ENCODE measurements at regions not wholly inside any gene's neighbourhood (a gene's known extent, or its start where the extent isn't known, plus 50 kb on each side); places are given as distances from the start of the nearest gene placed in this dataset.

GRCh38 chr11:31871310-31872075 is 60.4 kb upstream of the PAX6 start:
- Mint-ChIP-seq H3K4me3 (no peak overlapping the region), H3K36me3 (no peaks in the 10 kb centered on the region), H3K4me1 (no peaks in the 10 kb centered on the region), H3K27ac (no peak overlapping the region), H3K9me3 (no peaks in the 10 kb centered on the region), H3K27me3 (peaks cover 25 to 61% (median 45%) of the 10 kb centered on the region in 5 donors)
- ChIA-PET CTCF (no interaction called here), POLR2A (no interaction called here)
- DNase-seq: no peak
- ATAC-seq: no peak
- Histone ChIP-seq H3K4me3 (ENCODE audit: low read length) (no peak overlapping the region), H3K27ac (ENCODE audit: low read depth, low read length) (no peak overlapping the region), H3K27me3 (ENCODE audit: control insufficient read depth in 2 of 2, insufficient read depth in 2 of 2, low read length in 2 of 2) (no peaks in the 10 kb centered on the region), H3K4me1 (ENCODE audit: control insufficient read depth in 2 of 2, insufficient read depth in 2 of 2, low read length in 2 of 2) (no peaks in the 10 kb centered on the region), H3K9me3 (ENCODE audit: control insufficient read depth in 2 of 3, low read length in 3 of 3) (no peaks in the 10 kb centered on the region), H3K36me3 (ENCODE audit: control insufficient read depth in 2 of 3, insufficient read depth in 3 of 3, low read length in 3 of 3) (no peaks in the 10 kb centered on the region)
- intact Hi-C loops (cut with micrococcal nuclease): loop anchor here in 1 of 2 donors (5.0 kb wide), 2 partner anchors 474 to 634 kb away; no protein-coding TSS in a partner anchor

- POLR2A ChIA-PET: no interaction called here
- intact Hi-C loops (cut with micrococcal nuclease): loop anchor here in 1 of 2 donors (5.0 kb wide), 2 partner anchors 473 to 633 kb away; no protein-coding TSS in a partner anchor
- H3K27me3 Mint-ChIP-seq: peaks cover 21 to 56% (median 42%) of the 10 kb centered on the region in 5 donors
These were observed 59.6 kb upstream of the PAX6 start for GRCh38 chr11:31870609-31871309.

GRCh38 chr11:31869986-31870385 is 58.9 kb upstream of the PAX6 start:
- no peak overlapping the region for H3K4me3 Mint-ChIP-seq
- ATAC-seq (no peak), DNase-seq (no peak)
- peaks cover 21 to 56% (median 45%) of the 10 kb centered on the region in 5 donors for H3K27me3 Mint-ChIP-seq
- Histone ChIP-seq H3K27me3 (ENCODE audit: control insufficient read depth in 2 of 2, insufficient read depth in 2 of 2, low read length in 2 of 2) (no peaks in the 10 kb centered on the region), H3K27ac (ENCODE audit: low read depth, low read length) (no peak overlapping the region), H3K36me3 (ENCODE audit: control insufficient read depth in 2 of 3, insufficient read depth in 3 of 3, low read length in 3 of 3) (no peaks in the 10 kb centered on the region), H3K9me3 (ENCODE audit: control insufficient read depth in 2 of 3, low read length in 3 of 3) (no peaks in the 10 kb centered on the region), H3K4me1 (ENCODE audit: control insufficient read depth in 2 of 2, insufficient read depth in 2 of 2, low read length in 2 of 2) (no peaks in the 10 kb centered on the region), H3K4me3 (ENCODE audit: low read length) (no peak overlapping the region)
- H3K4me1 Mint-ChIP-seq: no peaks in the 10 kb centered on the region
- ChIA-PET POLR2A (no interaction called here), CTCF (no interaction called here)
- peaks cover 0 to 3% (median 0%) of the 10 kb centered on the region in 5 donors for H3K36me3 Mint-ChIP-seq
- intact Hi-C loops (cut with micrococcal nuclease): loop anchor here in 1 of 2 donors (5.0 kb wide), 2 partner anchors 473 to 633 kb away; no protein-coding TSS in a partner anchor
- no peak overlapping the region for H3K27ac Mint-ChIP-seq
- H3K9me3 Mint-ChIP-seq: peaks cover 0 to 1% (median 0%) of the 10 kb centered on the region in 11 donors

More at GRCh38 chr11:31870609-31871309, 59.6 kb upstream of the PAX6 start:
- CTCF ChIA-PET: no interaction called here
- no peaks in the 10 kb centered on the region for H3K36me3 Mint-ChIP-seq
- H3K4me3 Mint-ChIP-seq: no peak overlapping the region
- H3K4me1 ChIP-seq (ENCODE audit: control insufficient read depth in 2 of 2, insufficient read depth in 2 of 2, low read length in 2 of 2): no peaks in the 10 kb centered on the region
- H3K27me3 ChIP-seq (ENCODE audit: control insufficient read depth in 2 of 2, insufficient read depth in 2 of 2, low read length in 2 of 2): no peaks in the 10 kb centered on the region
- ATAC-seq (no peak), DNase-seq (peak in 2 of 9 donors; percentile 2 to 4)
- H3K27ac ChIP-seq (ENCODE audit: low read depth, low read length): no peak overlapping the region
- H3K9me3 Mint-ChIP-seq: no peaks in the 10 kb centered on the region
- H3K27ac Mint-ChIP-seq: no peak overlapping the region
- H3K4me3 ChIP-seq (ENCODE audit: low read length): no peak overlapping the region
- no peaks in the 10 kb centered on the region for H3K36me3 ChIP-seq (ENCODE audit: control insufficient read depth in 2 of 3, insufficient read depth in 3 of 3, low read length in 3 of 3)
- no peaks in the 10 kb centered on the region for H3K9me3 ChIP-seq (ENCODE audit: control insufficient read depth in 2 of 3, low read length in 3 of 3)
- no peaks in the 10 kb centered on the region for H3K4me1 Mint-ChIP-seq

GRCh38 chr11:31865606-31866300 is 54.6 kb upstream of the PAX6 start:
- H3K4me1 Mint-ChIP-seq: no peaks in the 10 kb centered on the region
- H3K9me3 ChIP-seq (ENCODE audit: control insufficient read depth in 2 of 3, low read length in 3 of 3): no peaks in the 10 kb centered on the region
- ATAC-seq (no peak), DNase-seq (no peak)
- no peak overlapping the region for H3K27ac Mint-ChIP-seq
- H3K36me3 ChIP-seq (ENCODE audit: control insufficient read depth in 2 of 3, insufficient read depth in 3 of 3, low read length in 3 of 3): no peaks in the 10 kb centered on the region
- POLR2A ChIA-PET: no interaction called here
- no peak overlapping the region for H3K27ac ChIP-seq (ENCODE audit: low read depth, low read length)
- intact Hi-C loops (cut with micrococcal nuclease): no loop called here
- H3K4me1 ChIP-seq (ENCODE audit: control insufficient read depth in 2 of 2, insufficient read depth in 2 of 2, low read length in 2 of 2): no peaks in the 10 kb centered on the region
- H3K27me3 Mint-ChIP-seq: peaks cover 11 to 68% (median 53%) of the 10 kb centered on the region in 5 donors
- no peaks in the 10 kb centered on the region for H3K27me3 ChIP-seq (ENCODE audit: control insufficient read depth in 2 of 2, insufficient read depth in 2 of 2, low read length in 2 of 2)
- peaks cover 0 to 3% (median 0%) of the 10 kb centered on the region in 5 donors for H3K36me3 Mint-ChIP-seq
- H3K9me3 Mint-ChIP-seq: peaks cover 0 to 5% (median 0%) of the 10 kb centered on the region in 11 donors
- no peak overlapping the region for H3K4me3 ChIP-seq (ENCODE audit: low read length)
- no peak overlapping the region for H3K4me3 Mint-ChIP-seq
- CTCF ChIA-PET: no interaction called here

- POLR2A ChIA-PET: no interaction called here
- no peak overlapping the region for H3K27ac ChIP-seq (ENCODE audit: low read depth, low read length)
These were observed 52.2 kb upstream of the PAX6 start for GRCh38 chr11:31863170-31863832.

GRCh38 chr11:31861011-31861410 is 49.9 kb upstream of the PAX6 start:
- H3K36me3 Mint-ChIP-seq: peaks cover 0 to 3% (median 0%) of the 10 kb centered on the region in 5 donors
- Histone ChIP-seq H3K27me3 (ENCODE audit: control insufficient read depth in 2 of 2, insufficient read depth in 2 of 2, low read length in 2 of 2) (no peaks in the 10 kb centered on the region), H3K9me3 (ENCODE audit: control insufficient read depth in 2 of 3, low read length in 3 of 3) (no peaks in the 10 kb centered on the region), H3K27ac (ENCODE audit: low read depth, low read length) (no peak overlapping the region), H3K4me3 (ENCODE audit: low read length) (no peak overlapping the region), H3K36me3 (ENCODE audit: control insufficient read depth in 2 of 3, insufficient read depth in 3 of 3, low read length in 3 of 3) (no peaks in the 10 kb centered on the region), H3K4me1 (ENCODE audit: control insufficient read depth in 2 of 2, insufficient read depth in 2 of 2, low read length in 2 of 2) (no peaks in the 10 kb centered on the region)
- ATAC-seq (no peak), DNase-seq (no peak)
- no peak overlapping the region for H3K27ac Mint-ChIP-seq
- peaks cover 0 to 14% (median 0%) of the 10 kb centered on the region in 11 donors for H3K9me3 Mint-ChIP-seq
- H3K27me3 Mint-ChIP-seq: peaks cover 7 to 63% (median 48%) of the 10 kb centered on the region in 5 donors
- H3K4me3 Mint-ChIP-seq: no peak overlapping the region
- ChIA-PET POLR2A (interaction anchor here (0.7 kb wide), 1 partner anchor 35 kb away, joined by 3 read pairs; no protein-coding TSS in a partner anchor), CTCF (no interaction called here)
- intact Hi-C loops (cut with micrococcal nuclease): no loop called here
- no peaks in the 10 kb centered on the region for H3K4me1 Mint-ChIP-seq

More at GRCh38 chr11:31863170-31863832, 52.2 kb upstream of the PAX6 start:
- Histone ChIP-seq H3K4me1 (ENCODE audit: control insufficient read depth in 2 of 2, insufficient read depth in 2 of 2, low read length in 2 of 2) (no peaks in the 10 kb centered on the region), H3K4me3 (ENCODE audit: low read length) (no peak overlapping the region), H3K9me3 (ENCODE audit: control insufficient read depth in 2 of 3, low read length in 3 of 3) (no peaks in the 10 kb centered on the region), H3K36me3 (ENCODE audit: control insufficient read depth in 2 of 3, insufficient read depth in 3 of 3, low read length in 3 of 3) (no peaks in the 10 kb centered on the region), H3K27me3 (ENCODE audit: control insufficient read depth in 2 of 2, insufficient read depth in 2 of 2, low read length in 2 of 2) (no peaks in the 10 kb centered on the region)
- CTCF ChIA-PET: no interaction called here
- DNase-seq (no peak), ATAC-seq (no peak)
- intact Hi-C loops (cut with micrococcal nuclease): no loop called here
- H3K9me3 Mint-ChIP-seq: peaks cover 0 to 14% (median 0%) of the 10 kb centered on the region in 11 donors
- H3K36me3 Mint-ChIP-seq: peaks cover 0 to 3% (median 0%) of the 10 kb centered on the region in 5 donors
- no peak overlapping the region for H3K4me3 Mint-ChIP-seq
- H3K27me3 Mint-ChIP-seq: peaks cover 8 to 77% (median 54%) of the 10 kb centered on the region in 5 donors
- H3K4me1 Mint-ChIP-seq: no peaks in the 10 kb centered on the region
- H3K27ac Mint-ChIP-seq: no peak overlapping the region
